A673 (cell line): ENCODE measurements at regions not wholly inside any gene's neighbourhood (a gene's known extent, or its start where the extent isn't known, plus 50 kb on each side); places are given as distances from the start of the nearest gene placed in this dataset.

Experiments
- BruUV-seq: library from RNA; stranded (reverse); fragments of 400-500 nt; replicated peaks from 2 replicates; lab custom pipeline; 2021; lab: Mats Ljungman, UMichigan
- CTCF ChIA-PET: fragments of 300-600 bp; sonication (Branson Sonifier 250); formaldehyde crosslinking; loops from one replicate; lab custom pipeline; 2022; ENCODE audit warnings: antibody characterized with exemption; lab: Charles Lee
- POLR2A ChIA-PET: fragments of 300-600 bp; sonication (Branson Sonifier 250); formaldehyde crosslinking; loops from one replicate; lab custom pipeline; 2022; ENCODE audit warnings: antibody characterized with exemption; ENCODE audit not compliant: low non-redundant PET; lab: Charles Lee
- DNase-seq: peaks from one replicate; pipeline ENCODE4 v3.0.0-alpha.2; 2015; ENCODE audit warnings: low spot score
- H3K27ac ChIP-seq: fragments of 200-600 bp; sonication (generic); 2 replicates; pipeline ENCODE4 v1.5.1; 2016; ENCODE audit warnings: mixed run types, low read depth, mild to moderate bottlenecking, mixed read lengths, antibody characterized with exemption, low read length; ENCODE audit not compliant: poor library complexity, severe bottlenecking
- H3K27me3 ChIP-seq: fragments of 200-600 bp; sonication (generic); replicated peaks from 2 replicates; pipeline ENCODE4 v1.6.1; 2017; ENCODE audit warnings: mixed run types, low read depth, mild to moderate bottlenecking, mixed read lengths, antibody characterized with exemption, low read length; ENCODE audit not compliant: insufficient read depth, poor library complexity
- H3K36me3 ChIP-seq: fragments of 200-600 bp; sonication (generic); 2 replicates; pipeline ENCODE4 v1.6.1; 2016; ENCODE audit warnings: mixed run types, mild to moderate bottlenecking, mixed read lengths, antibody characterized with exemption, low read length; ENCODE audit not compliant: insufficient read depth, poor library complexity, severe bottlenecking
- H3K4me1 ChIP-seq: fragments of 200-600 bp; sonication (generic); 2 replicates; pipeline ENCODE4 v1.6.1; 2017; ENCODE audit warnings: mixed run types, mild to moderate bottlenecking, mixed read lengths, antibody characterized with exemption, low read length; ENCODE audit not compliant: insufficient read depth, poor library complexity, severe bottlenecking
- H3K4me3 ChIP-seq: fragments of 200-600 bp; sonication (generic); 2 replicates; pipeline ENCODE4 v1.5.1; 2016; ENCODE audit warnings: low read depth, mixed run types, mild to moderate bottlenecking, mixed read lengths, low read length; ENCODE audit not compliant: poor library complexity, severe bottlenecking
- H3K9me3 ChIP-seq: fragments of 200-600 bp; sonication (generic); 2 replicates; pipeline ENCODE4 v1.6.1; 2016; ENCODE audit warnings: mixed run types, low read depth, mild to moderate bottlenecking, mixed read lengths, antibody characterized with exemption, low read length; ENCODE audit not compliant: poor library complexity, severe bottlenecking
- CTCF ChIP-seq: fragments of 300-800, 200-600 bp; sonication (generic); conservative IDR thresholded peaks from 2 replicates; pipeline ENCODE4 v1.5.1; 2017; ENCODE audit warnings: low read depth, mild to moderate bottlenecking, antibody characterized with exemption, low read length, moderate library complexity, mixed read lengths
- EZH2 ChIP-seq: fragments of 200-600 bp; sonication (generic); IDR thresholded peaks from 2 replicates; pipeline ENCODE4 v1.6.1; 2017; ENCODE audit warnings: borderline replicate concordance, low read depth, mild to moderate bottlenecking, mixed read lengths, antibody characterized with exemption, low read length; ENCODE audit not compliant: poor library complexity, severe bottlenecking
- intact Hi-C: fragments of 100-400 bp; cut with micrococcal nuclease; formaldehyde crosslinking; loops from one replicate; pipeline ENCODE4 v1.10.0; 2022; ENCODE audit not compliant: unreplicated experiment

- intact Hi-C loops: loop anchor here (10.0 kb wide), 2 partner anchors 170 to 1920 kb away; no protein-coding TSS in a partner anchor
- no peak overlapping the region for H3K27ac ChIP-seq
- H3K27me3 ChIP-seq: peaks cover 6% of the 10 kb centered on the region
- H3K4me1 ChIP-seq: no peaks in the 10 kb centered on the region
- H3K9me3 ChIP-seq: no peaks in the 10 kb centered on the region
- ChIA-PET CTCF (no interaction called here), POLR2A (no interaction called here)
- H3K4me3 ChIP-seq: no peak overlapping the region
- H3K36me3 ChIP-seq: no peaks in the 10 kb centered on the region
- no peak for DNase-seq
- no TSS peak for BruUV-seq
- no peak for TF ChIP-seq CTCF
- no peak for TF ChIP-seq EZH2
Measured at GRCh38 chr2:137834760-137835379, 129.4 kb upstream of the HNMT start.

DNA sequence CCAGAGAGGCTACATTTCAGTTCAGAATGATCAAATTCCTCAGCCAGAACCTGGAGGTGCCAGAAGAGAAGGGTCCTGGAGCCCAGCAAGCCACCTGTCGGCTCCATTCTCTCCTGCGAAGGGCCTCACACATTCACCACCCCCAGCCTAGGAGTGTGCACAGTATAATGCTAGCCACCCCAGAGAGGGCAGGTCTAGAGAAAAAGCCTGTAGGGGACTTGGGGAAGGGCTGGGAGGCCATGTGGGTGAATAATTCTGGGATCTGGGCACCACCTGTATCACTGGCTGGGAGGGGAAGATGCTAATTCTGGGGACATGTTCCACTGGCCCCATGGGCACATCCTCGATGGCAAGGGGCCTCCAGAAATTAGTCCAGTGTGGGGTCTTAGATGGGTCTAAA lies 127.6 kb upstream of the HNMT start:
- H3K36me3 ChIP-seq: no peaks in the 10 kb centered on the region
- TF ChIP-seq EZH2 (no peak), CTCF (no peak)
- ChIA-PET POLR2A (no interaction called here), CTCF (no interaction called here)
- H3K4me1 ChIP-seq: no peaks in the 10 kb centered on the region
- DNase-seq: no peak
- intact Hi-C loops: loop anchor here (10.0 kb wide), 2 partner anchors 172 to 1922 kb away; no protein-coding TSS in a partner anchor
- H3K4me3 ChIP-seq: no peak overlapping the region
- peaks cover 6% of the 10 kb centered on the region for H3K27me3 ChIP-seq
- no peak overlapping the region for H3K27ac ChIP-seq
- BruUV-seq: no TSS peak
- H3K9me3 ChIP-seq: no peaks in the 10 kb centered on the region

DNA sequence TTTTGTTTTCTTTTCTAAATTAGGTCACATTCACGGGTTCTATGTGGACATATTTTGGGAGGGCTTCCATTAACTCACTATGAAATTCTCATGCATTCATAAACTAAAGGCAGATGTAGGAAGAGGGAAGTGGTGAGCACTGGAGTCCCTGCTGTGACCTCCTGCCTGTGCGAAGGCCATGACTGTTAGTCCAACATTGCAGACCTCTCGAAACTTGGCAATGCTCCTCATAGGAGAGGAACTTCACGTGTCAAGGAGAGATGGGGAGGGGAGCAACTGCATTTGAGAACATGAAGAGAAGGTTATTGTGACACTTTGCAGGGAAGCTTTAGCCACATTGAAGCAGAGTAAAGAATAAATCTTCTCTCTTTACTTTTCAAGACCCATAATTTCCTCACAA lies 126.4 kb upstream of the HNMT start:
- ChIA-PET POLR2A (interaction anchor here (0.6 kb wide), 1 partner anchor 1175 kb away, joined by 3 read pairs; no protein-coding TSS in a partner anchor), CTCF (interaction anchor here (0.6 to 0.7 kb wide), 4 partner anchors 268 to 1693 kb away, joined by 3 to 7 read pairs (median 4); no protein-coding TSS in a partner anchor)
- intact Hi-C loops: loop anchor here (1.0 to 10.0 kb wide), 6 partner anchors 173 to 1923 kb away; no protein-coding TSS in a partner anchor
- TF ChIP-seq EZH2: no peak
- no peak overlapping the region for H3K4me3 ChIP-seq
- H3K9me3 ChIP-seq: no peaks in the 10 kb centered on the region
- no TSS peak for BruUV-seq
- H3K27me3 ChIP-seq: peaks cover 6% of the 10 kb centered on the region
- no peaks in the 10 kb centered on the region for H3K4me1 ChIP-seq
- no peak overlapping the region for H3K27ac ChIP-seq
- no peak for DNase-seq
- no peaks in the 10 kb centered on the region for H3K36me3 ChIP-seq
